Activated CD8-positive, alpha-beta memory T cell treated with anti-CD3 and anti-CD28 coated beads, Interleukin-2, amount 50 U/mL, for 48 hours (primary cell): ENCODE measurements at regions not wholly inside any gene's neighbourhood (a gene's known extent, or its start where the extent isn't known, plus 50 kb on each side); places are given as distances from the start of the nearest gene placed in this dataset.
"Not testable (repeated sequence)": the region's sequence is repeated elsewhere in the genome, so short reads cannot be mapped to it uniquely, and the experiment has no call there.

Source experiments
- DNase-seq: peaks from one replicate; pipeline ENCODE4 v3.0.0-alpha.2; 2020

DNA sequence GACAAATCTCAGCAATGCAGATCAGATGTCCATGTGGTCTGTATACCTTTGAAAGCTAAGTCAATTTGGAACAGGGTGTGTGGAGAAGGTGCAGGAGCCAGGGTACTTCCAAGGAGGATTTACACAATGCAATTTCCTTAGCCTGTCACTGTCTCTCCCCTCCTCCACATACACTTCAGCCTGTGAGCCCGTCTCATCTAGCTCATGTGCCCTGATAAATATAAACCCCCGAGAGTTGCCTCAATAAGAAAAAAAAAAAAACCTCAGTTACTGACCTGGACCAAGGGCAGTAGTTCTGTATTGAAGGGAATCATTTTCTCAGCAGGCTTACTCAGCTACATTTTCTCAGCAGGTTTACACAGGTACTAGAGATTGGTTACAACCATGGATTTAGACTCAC is 132.1 kb upstream of the PELI2 start:
- DNase-seq = no peak

DNA sequence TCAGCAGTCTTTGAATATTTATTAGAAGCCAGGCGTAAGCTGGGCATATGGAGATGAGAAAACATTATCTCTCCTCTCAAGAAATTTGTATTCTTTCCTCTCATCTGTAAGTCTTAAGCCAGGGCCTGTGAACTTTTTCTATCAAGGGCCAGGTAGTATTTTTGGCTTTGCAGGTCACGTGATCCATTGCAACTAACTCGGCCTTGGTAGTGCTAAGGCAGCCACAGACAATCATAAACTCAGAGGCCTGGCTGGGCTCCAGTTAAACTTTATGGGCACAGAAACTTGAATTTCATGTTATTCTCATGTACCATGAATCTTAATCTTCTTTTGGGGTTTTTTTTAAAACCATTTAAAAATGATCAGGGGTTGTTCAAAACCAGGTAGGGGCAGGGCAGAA is 117.4 kb upstream of the PELI2 start:
- no peak for DNase-seq

GRCh38 chr14:56002342-56002741 is 115.9 kb upstream of the PELI2 start:
- no peak for DNase-seq

- DNase-seq = peak; percentile 68
Observed at GRCh38 chr14:56002876-56003625, 115.2 kb upstream of the PELI2 start.

GRCh38 chr14:56004323-56004722 is 113.9 kb upstream of the PELI2 start:
- no peak for DNase-seq

GRCh38 chr14:56004786-56005185 is 113.4 kb upstream of the PELI2 start:
- no peak for DNase-seq

DNA sequence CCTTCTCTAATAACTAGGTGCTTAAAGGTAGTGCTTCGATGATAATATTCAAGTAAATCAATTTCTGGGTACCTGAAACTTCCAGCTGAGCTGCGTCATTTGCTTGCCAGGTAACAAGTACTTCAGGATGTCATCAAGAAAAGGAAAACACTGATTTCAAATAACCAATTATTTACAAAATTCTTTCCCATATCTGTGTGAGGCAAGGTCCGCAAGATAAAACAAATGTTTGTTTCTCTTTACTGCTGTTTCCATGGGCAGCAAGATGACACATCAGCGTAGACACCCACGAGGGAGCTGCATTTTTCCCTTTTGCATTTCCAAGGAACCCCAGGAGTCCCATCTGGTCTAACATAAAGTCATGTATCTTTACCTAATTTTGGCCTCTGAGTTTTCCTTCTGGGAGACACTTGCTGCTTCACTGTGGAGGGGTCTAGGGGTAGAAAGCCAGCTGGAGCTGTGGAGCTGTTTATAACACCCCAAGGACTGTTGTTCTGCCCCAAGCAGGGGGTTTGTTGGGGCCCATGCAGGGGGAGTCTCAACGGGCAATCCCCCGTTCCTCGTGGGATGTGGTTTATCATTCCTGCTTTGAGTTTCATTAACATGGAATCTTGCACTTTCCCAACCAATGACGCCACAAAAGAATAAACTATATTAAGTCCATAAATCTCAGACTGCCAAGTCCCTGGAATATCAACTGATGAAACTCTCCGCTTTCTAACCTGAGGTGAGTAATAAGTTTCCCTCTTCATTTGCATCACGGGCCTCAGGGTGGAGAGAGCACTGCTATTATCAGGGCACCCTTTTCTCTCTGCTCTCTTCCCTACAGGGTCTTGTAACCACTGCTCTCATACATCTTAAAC is 112.8 kb upstream of the PELI2 start:
- DNase-seq = no peak

- DNase-seq = not testable (repeated sequence)
Observed at GRCh38 chr14:56007491-56007890, 110.7 kb upstream of the PELI2 start.

DNA sequence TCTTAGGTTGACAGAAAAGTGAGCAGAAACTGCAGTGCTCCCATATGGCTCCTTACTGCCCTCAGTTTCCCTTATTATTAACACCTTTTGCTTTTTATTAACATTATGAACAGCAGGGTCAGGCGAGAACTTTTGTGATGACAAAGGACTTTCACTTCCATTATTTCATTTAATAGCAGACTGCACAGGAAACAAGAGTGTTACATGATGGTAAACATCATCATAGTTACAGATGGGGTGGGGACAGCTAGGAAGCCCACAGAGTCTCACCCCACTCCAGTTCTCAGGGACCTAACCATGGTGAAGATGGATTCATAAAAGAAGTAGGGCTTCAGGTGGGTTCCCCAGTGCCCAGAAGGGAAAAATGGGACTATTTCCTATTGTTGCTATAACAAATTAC is 110.1 kb upstream of the PELI2 start:
- DNase-seq = no peak

DNA sequence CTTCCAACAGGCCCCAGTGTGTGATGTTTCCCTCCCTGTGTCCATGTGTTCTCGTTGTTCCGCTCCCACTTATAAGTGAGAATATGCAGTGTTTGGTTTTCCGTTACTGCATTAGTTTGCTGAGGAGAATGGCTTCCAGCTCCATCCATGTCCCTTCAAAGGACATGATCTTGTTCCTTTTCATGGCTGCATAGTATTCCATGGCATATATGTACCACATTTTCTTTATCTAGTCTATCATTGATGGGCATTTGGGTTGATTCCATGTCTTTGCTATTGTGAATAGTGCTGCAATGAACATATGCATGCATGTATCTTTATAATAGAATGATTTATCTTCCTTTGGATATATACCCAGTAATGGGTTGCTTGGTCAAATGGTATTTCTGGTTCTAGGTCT is 109.5 kb upstream of the PELI2 start:
- not testable (repeated sequence) for DNase-seq

DNA sequence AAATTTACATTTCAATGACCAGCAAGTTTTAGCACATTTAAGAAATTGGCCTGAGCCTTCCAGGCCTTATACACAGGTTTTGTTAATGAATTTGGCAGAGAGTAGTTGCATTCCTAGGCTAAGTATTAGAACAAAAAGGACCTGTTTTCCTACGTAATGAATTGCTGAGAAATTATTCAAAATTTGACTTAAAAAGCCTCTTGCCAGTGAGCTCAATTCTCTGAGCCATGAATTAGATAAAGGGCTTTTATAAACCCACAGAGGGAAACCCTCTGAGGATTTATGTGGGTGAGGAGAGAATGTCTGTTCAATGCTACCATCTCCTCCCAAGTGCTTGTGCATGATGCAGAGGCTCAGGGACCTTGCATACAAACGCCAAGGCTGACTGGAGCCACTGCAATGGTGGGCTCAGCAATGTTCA is 94.5 kb upstream of the PELI2 start:
- no peak for DNase-seq

DNA sequence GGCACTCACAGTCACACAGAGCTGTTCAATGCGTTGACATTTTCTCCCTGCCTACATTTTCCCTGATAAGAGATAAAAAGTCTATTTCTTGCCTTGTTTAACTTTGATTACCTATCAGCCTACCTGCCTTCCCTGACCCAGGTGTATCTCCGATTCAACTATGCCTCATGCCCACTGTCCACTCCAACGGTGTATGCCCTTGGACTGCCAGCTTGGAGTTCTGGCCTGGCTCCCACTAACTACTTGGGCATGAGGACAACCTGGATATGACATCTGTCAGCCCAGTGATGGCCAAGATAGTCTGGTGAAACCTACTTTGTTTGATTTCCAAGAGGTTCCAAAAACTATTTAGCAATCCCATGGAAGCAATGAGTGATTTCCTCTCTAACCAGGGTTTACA is 93.0 kb upstream of the PELI2 start:
- no peak for DNase-seq

GRCh38 chr14:56026506-56026905 is 91.7 kb upstream of the PELI2 start:
- DNase-seq = no peak

DNA sequence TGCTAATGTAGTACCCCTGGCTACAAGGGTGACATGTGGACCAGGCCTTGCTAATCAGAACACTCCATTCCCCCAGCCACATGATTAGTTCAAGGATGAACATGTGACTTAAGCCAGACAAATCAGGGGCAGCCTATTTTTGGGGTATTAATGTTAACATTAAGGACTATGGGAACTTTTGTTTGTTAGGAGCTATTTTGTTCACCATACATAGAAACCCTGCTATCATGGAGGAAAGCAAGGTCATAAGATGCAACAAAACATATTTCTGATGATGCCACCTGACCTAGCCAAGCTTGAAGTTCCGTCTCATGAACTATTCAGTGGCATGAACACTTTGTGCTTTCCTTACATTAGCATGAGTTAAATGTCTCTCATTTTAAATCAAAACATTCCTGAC is 90.8 kb upstream of the PELI2 start:
- DNase-seq = no peak

DNA sequence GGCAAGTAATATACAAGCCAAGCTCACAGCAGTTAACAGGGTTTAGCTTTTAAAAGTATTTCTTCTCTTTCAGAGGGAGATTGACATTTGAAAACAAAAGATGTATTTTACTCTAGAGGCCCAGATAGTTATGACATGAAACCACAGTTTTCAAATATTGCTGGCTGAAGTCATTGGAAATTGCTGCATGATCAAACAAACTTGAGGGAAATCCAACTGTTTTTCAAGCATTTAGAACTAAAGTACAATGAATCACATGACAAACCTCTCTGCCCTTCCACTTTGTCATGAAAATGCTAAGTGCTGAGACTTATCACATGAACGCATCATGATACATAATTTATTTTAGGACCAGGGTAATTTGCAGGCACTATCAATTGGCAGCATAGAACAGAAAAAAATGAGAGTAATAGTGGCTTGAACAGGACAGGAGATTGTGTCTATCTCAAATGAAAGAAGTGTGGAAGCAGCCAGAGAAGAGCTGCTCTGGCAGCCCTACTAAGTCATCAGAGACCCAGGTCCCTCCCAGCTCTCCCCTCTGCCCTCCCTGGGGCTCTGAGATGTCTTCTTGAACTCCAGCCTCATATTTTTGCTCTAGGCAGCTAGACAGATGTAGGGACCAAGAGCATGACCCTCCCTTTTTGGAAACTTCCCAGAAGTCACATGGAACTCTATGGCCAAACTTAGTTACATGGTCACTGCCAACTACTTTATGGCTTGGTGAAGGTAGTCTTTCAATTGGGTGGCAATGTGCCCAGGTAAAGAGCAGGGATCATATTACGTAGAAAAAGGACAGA is 90.1 kb upstream of the PELI2 start:
- DNase-seq = no peak

GRCh38 chr14:56036353-56036752 is 81.9 kb upstream of the PELI2 start:
- DNase-seq = no peak

DNA sequence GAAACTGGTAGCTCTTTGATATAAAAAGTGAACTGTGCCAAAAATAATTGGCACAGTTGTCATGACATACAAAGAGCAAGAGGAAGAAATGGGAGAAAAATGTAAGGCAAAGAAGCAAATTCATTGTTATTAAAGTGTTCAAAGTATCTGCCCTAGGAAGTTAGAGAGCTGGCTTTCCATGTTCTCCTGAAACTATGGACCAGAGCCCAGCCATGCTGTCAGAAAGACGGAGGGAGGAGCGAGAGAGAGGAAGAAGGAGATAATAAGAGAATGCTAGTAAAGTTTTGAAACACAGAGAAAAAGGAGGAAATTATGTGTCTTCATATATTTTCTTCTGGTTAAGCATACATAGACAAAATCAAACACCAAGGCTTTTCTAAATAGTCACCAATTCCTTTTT is 78.1 kb upstream of the PELI2 start:
- no peak for DNase-seq

- no peak for DNase-seq
Observed at GRCh38 chr14:56044196-56044595, 74.0 kb upstream of the PELI2 start.

- DNase-seq = no peak
Observed at GRCh38 chr14:56046546-56046945, 71.7 kb upstream of the PELI2 start.

DNA sequence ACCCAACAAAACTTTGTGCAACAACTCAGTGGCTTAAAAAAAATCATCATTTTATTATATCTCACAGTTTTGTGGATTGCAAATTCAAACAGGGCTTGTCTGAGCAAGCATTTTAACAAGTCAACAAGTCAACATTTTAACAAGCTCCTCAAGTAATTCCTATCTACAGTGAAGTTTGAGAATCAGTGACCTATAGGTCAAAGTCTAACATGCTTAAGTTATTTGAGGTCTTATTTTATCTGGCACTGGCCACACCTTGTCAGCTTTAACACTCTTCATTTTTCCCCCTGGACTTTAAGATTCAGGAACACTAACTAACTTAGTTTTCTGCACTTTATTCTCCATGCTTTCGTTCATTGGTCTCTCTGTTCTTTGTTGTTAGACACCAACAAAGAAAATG is 71.2 kb upstream of the PELI2 start:
- DNase-seq = no peak

DNA sequence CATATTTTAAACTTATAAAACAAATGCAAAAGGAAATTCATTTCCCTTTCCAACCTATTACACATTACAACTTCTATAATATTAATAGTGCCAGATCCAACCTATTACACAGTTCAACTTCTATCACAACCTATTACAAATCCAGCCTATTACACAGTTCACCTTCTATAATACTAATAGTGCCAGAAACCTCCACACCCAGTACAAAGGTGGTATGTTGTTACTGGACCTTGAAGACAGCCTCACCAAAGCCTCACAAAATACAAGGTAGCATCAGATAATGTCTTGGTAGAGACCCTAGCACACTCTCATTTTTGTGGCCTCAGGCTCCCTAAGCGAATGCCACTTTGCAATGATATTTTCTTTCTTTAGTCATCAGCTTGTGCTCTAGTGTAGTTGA is 68.7 kb upstream of the PELI2 start:
- DNase-seq = no peak

DNA sequence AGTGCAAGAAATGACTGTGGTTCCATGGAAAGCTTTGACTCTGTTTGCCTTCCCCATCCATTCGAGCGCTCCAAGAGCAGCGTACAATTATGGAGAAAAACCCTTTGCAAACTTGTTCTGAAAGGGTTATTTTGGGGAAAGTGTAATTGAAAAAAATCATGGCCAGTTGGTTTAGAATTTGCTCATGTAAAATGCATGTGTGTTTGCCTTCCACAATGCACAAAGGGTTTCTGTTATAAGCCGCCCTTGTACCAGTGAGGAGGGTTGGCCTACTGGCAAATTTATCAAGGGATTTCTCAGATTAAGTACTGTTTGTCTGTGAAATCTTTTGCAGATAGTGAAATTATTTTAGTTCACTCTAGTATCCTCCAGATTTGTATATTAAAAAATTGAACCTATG is 62.7 kb upstream of the PELI2 start:
- DNase-seq = no peak

GRCh38 chr14:56056031-56056430 is 62.2 kb upstream of the PELI2 start:
- no peak for DNase-seq
